KMS-11 (cell line): ENCODE measurements at regions not wholly inside any gene's neighbourhood (a gene's known extent, or its start where the extent isn't known, plus 50 kb on each side); places are given as distances from the start of the nearest gene placed in this dataset.

Source experiments
- H2AFZ ChIP-seq: fragments of 200-600 bp; sonication (generic); 2 replicates; pipeline ENCODE4 v1.6.1; 2016; ENCODE audit warnings: antibody characterized with exemption, mixed run types, low read depth
- H3K27ac ChIP-seq: fragments of 200-600 bp; sonication (generic); 2 replicates; pipeline ENCODE4 v1.6.1; 2016; ENCODE audit warnings: mild to moderate bottlenecking, mixed run types
- H3K27me3 ChIP-seq: fragments of 200-600 bp; sonication (generic); 2 replicates; pipeline ENCODE4 v1.6.1; 2017; ENCODE audit warnings: mild to moderate bottlenecking, low read depth, mixed run types, moderate library complexity; ENCODE audit not compliant: insufficient read depth
- H3K36me3 ChIP-seq: fragments of 200-600 bp; sonication (generic); 2 replicates; pipeline ENCODE4 v1.6.1; 2017; ENCODE audit warnings: mild to moderate bottlenecking, mixed run types; ENCODE audit not compliant: insufficient read depth
- H3K4me1 ChIP-seq: fragments of 200-600 bp; sonication (generic); 2 replicates; pipeline ENCODE4 v1.6.1; 2016; ENCODE audit warnings: mild to moderate bottlenecking, low read depth, mixed run types; ENCODE audit not compliant: poor library complexity, severe bottlenecking
- H3K4me2 ChIP-seq: fragments of 200-600 bp; sonication (generic); 2 replicates; pipeline ENCODE4 v1.7.0; 2016; ENCODE audit warnings: mild to moderate bottlenecking, mixed run types
- H3K4me3 ChIP-seq: fragments of 200-600 bp; sonication (generic); IDR thresholded peaks from 2 replicates; pipeline ENCODE4 v1.6.1; 2017; ENCODE audit warnings: low read depth, low read length, mixed read lengths; ENCODE audit not compliant: insufficient read depth
- H3K79me2 ChIP-seq: fragments of 200-600 bp; sonication (generic); 2 replicates; pipeline ENCODE4 v1.6.1; 2016; ENCODE audit warnings: low read depth, mixed run types; ENCODE audit not compliant: insufficient read depth
- H3K9ac ChIP-seq: fragments of 200-600 bp; sonication (generic); 2 replicates; pipeline ENCODE4 v1.6.1; 2016; ENCODE audit warnings: mild to moderate bottlenecking, mixed run types
- H4K20me1 ChIP-seq: fragments of 200-600 bp; sonication (generic); 2 replicates; pipeline ENCODE4 v1.6.1; 2016; ENCODE audit warnings: mild to moderate bottlenecking, mixed run types; ENCODE audit not compliant: insufficient read depth
- CTCF ChIP-seq: fragments of 200-600 bp; sonication (generic); conservative IDR thresholded peaks from 2 replicates; pipeline ENCODE4 v1.6.1; 2017; ENCODE audit warnings: low read depth, mild to moderate bottlenecking, antibody characterized with exemption, low read length, moderate library complexity, mixed read lengths

- no peaks in the 10 kb centered on the region for H3K36me3 ChIP-seq
- H3K27me3 ChIP-seq: no peaks in the 10 kb centered on the region
- H3K9ac ChIP-seq: no peak overlapping the region
- no peaks in the 10 kb centered on the region for H3K4me1 ChIP-seq
- no peak overlapping the region for H3K4me2 ChIP-seq
- no peak overlapping the region for H3K27ac ChIP-seq
- H2AFZ ChIP-seq: no peak overlapping the region
- no peak overlapping the region for H3K4me3 ChIP-seq
- H4K20me1 ChIP-seq: no peaks in the 10 kb centered on the region
- TF ChIP-seq CTCF: no peak
- no peaks in the 10 kb centered on the region for H3K79me2 ChIP-seq
Observed at GRCh38 chr2:181169503-181169902, 189.1 kb downstream of the UBE2E3 start.

- Histone ChIP-seq H3K4me2 (no peak overlapping the region), H2AFZ (no peak overlapping the region), H3K4me1 (no peaks in the 10 kb centered on the region), H3K79me2 (no peaks in the 10 kb centered on the region), H3K4me3 (no peak overlapping the region), H3K9ac (no peak overlapping the region), H4K20me1 (no peaks in the 10 kb centered on the region), H3K27me3 (no peaks in the 10 kb centered on the region), H3K36me3 (no peaks in the 10 kb centered on the region), H3K27ac (no peak overlapping the region)
- TF ChIP-seq CTCF: no peak
Observed at GRCh38 chr2:181170256-181170655, 189.9 kb downstream of the UBE2E3 start.

- H3K4me1 ChIP-seq: no peaks in the 10 kb centered on the region
- no peak overlapping the region for H2AFZ ChIP-seq
- no peaks in the 10 kb centered on the region for H3K27me3 ChIP-seq
- no peaks in the 10 kb centered on the region for H4K20me1 ChIP-seq
- H3K4me2 ChIP-seq: no peak overlapping the region
- no peaks in the 10 kb centered on the region for H3K79me2 ChIP-seq
- TF ChIP-seq CTCF: no peak
- H3K9ac ChIP-seq: no peak overlapping the region
- no peak overlapping the region for H3K27ac ChIP-seq
- no peaks in the 10 kb centered on the region for H3K36me3 ChIP-seq
- H3K4me3 ChIP-seq: no peak overlapping the region
Observed at GRCh38 chr2:181172676-181173075, 192.3 kb downstream of the UBE2E3 start.

GRCh38 chr2:181174611-181175580 is 194.5 kb downstream of the UBE2E3 start:
- H3K27ac ChIP-seq: no peak overlapping the region
- H4K20me1 ChIP-seq: no peaks in the 10 kb centered on the region
- no peaks in the 10 kb centered on the region for H3K27me3 ChIP-seq
- H3K79me2 ChIP-seq: no peaks in the 10 kb centered on the region
- H3K4me3 ChIP-seq: no peak overlapping the region
- H3K9ac ChIP-seq: no peak overlapping the region
- no peak overlapping the region for H2AFZ ChIP-seq
- no peaks in the 10 kb centered on the region for H3K36me3 ChIP-seq
- TF ChIP-seq CTCF: no peak
- H3K4me1 ChIP-seq: no peaks in the 10 kb centered on the region
- H3K4me2 ChIP-seq: no peak overlapping the region
